Thoracic aorta (tissue), 2 donors: ENCODE measurements at regions not wholly inside any gene's neighbourhood (a gene's known extent, or its start where the extent isn't known, plus 50 kb on each side); places are given as distances from the start of the nearest gene placed in this dataset.

Experiments
- ATAC-seq: fragments of 150-250 bp; one replicate; pipeline ENCODE4 v1.8.0; 2017; ENCODE audit warnings: low read depth; ENCODE audit not compliant: insufficient number of reproducible peaks, low FRiP score
- DNase-seq: peaks from one replicate; pipeline ENCODE4 v3.0.0-alpha.2; 2020; ENCODE audit warnings: low spot score
- H3K27ac ChIP-seq, 2 donors: fragments of 200-600 bp; sonication (generic); 1 replicate in 1 of 2; 2 replicates in 1 of 2; pipeline ENCODE4 v1.5.1; 2016; ENCODE audit warnings: mild to moderate bottlenecking in 2 of 2, moderate library complexity in 2 of 2
- H3K27me3 ChIP-seq: fragments of 200-600 bp; sonication (generic); replicated peaks from 2 replicates; pipeline ENCODE4 v1.6.0; 2016; ENCODE audit warnings: mild to moderate bottlenecking; ENCODE audit not compliant: insufficient read depth
- H3K36me3 ChIP-seq: fragments of 200-600 bp; sonication (generic); one replicate; pipeline ENCODE4 v1.5.1; 2016
- H3K4me1 ChIP-seq, 2 donors: fragments of 200-600 bp; sonication (generic); 1 replicate in 1 of 2; 2 replicates in 1 of 2; pipeline versions ENCODE4 v1.5.1 to v1.6.0; 2016; ENCODE audit warnings: low read depth in 2 of 2, mild to moderate bottlenecking in 1 of 2; ENCODE audit not compliant: control insufficient read depth in 1 of 2
- H3K4me3 ChIP-seq: fragments of 200-600 bp; sonication (generic); 2 replicates; pipeline ENCODE4 v1.5.1; 2016; ENCODE audit warnings: mild to moderate bottlenecking
- H3K9me3 ChIP-seq: fragments of 200-600 bp; sonication (generic); 2 replicates; pipeline ENCODE4 v1.5.1; 2016
- CTCF ChIP-seq: fragments of 200-600 bp; sonication (generic); IDR thresholded peaks from one replicate; pipeline ENCODE4 v1.5.1; 2019; ENCODE audit warnings: antibody characterized with exemption

DNA sequence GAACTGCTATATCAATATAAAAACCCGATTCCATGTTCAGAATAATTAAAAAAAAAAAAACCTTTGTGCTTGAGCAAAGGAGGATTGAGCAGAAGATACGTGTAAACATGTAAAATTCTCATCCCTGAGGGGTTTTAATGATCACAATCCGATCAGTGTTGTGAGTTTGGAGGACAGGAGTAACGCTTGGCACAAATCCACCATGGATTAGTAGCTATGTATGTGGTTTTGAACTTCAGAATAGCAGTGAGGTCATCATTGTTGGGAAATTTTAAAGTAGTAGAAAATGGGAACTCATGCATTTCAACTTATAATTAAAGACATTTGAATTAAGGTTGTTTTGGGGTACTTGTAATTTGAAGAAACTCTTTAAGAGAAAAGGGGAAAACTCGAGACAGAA is 203.2 kb downstream of the RPS12 start:
- H3K36me3 ChIP-seq: no peaks in the 10 kb centered on the region
- no peak for TF ChIP-seq CTCF
- no peak for DNase-seq
- ATAC-seq: no peak
- H3K9me3 ChIP-seq: no peaks in the 10 kb centered on the region
- H3K4me3 ChIP-seq: no peak overlapping the region
- no peaks in the 10 kb centered on the region for H3K4me1 ChIP-seq
- no peaks in the 10 kb centered on the region for H3K27me3 ChIP-seq
- H3K27ac ChIP-seq: no peak overlapping the region

DNA sequence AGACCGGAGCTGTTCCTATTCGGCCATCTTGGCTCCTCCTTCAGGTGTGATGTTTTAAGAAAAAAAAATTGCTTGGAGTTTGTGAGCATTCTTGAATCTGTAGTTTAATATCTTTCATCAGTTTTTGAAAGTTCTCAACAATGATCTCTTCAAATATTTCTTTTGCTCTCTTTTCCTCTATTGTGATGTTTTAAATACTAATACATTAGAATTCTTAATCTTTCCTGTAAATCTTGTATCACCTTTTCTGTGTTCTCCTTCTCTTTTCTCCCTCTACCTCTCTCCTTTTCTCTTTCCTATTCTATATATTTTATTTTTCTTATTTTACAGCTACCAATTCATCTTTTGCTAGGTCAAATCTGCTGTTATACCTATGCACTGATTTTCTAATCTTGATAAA is 212.3 kb downstream of the RPS12 start:
- Histone ChIP-seq H3K27ac (no peak overlapping the region), H3K4me1 (no peaks in the 10 kb centered on the region), H3K9me3 (no peaks in the 10 kb centered on the region), H3K27me3 (no peaks in the 10 kb centered on the region), H3K4me3 (no peak overlapping the region), H3K36me3 (no peaks in the 10 kb centered on the region)
- no peak for DNase-seq
- no peak for TF ChIP-seq CTCF
- no peak for ATAC-seq

DNA sequence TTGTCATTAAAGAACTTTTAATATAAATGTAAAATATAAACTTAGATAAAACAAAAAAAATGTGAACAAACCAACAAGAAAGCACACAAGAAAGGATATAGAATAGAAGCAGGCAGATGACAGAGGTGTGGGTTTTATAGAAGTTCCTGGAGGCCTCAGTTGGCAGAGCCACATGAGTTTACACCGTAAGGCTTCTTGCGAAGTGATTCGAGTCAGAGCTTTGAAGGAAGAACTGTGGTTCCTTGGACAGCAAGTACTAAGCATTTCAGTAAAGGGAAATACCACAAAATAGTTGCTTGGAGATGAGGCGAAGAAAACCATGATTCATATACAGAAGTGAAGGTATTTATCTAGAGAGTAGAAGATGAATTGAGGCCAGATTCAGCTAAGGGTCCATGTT is 207.9 kb upstream of the EYA4 start:
- H3K36me3 ChIP-seq: no peaks in the 10 kb centered on the region
- H3K4me3 ChIP-seq: no peak overlapping the region
- DNase-seq (no peak), ATAC-seq (no peak)
- no peaks in the 10 kb centered on the region for H3K27me3 ChIP-seq
- no peak overlapping the region for H3K27ac ChIP-seq
- H3K4me1 ChIP-seq: no peaks in the 10 kb centered on the region
- H3K9me3 ChIP-seq: no peaks in the 10 kb centered on the region
- TF ChIP-seq CTCF: no peak

DNA sequence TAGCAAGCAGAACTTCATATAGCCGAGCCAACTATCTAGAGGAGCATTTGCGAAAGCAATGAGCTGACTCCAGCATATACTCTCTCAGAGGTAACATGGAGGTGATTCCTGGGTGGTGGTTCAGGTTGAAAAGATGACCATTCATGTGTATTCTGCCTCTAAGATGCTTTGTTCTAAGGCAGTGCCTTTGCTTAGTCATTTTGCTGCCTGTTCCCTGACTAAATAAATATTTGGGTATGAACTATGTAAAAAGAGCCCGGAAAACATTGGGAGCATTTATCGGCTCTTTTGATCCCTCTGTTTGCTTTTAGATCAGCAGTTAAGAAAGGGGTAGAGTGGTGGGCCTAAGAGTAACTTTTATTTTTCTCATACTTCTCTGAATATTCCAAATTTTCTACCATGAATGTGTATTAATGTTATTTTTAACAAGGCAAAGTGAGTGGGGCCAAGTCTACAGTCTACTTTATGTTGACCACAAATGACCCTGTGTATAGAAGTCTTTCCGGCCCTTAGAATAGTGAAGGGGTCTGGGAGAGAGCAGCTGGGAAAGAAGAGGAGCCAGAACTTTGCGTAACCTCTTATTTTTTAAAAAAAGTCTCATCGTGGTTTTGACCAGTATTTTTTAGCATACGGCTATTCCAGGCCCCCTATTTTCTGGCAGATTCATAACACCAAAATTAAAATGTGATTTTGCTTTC is 206.5 kb upstream of the EYA4 start:
- no peak for ATAC-seq
- H3K27ac ChIP-seq: no peak overlapping the region
- no peak for TF ChIP-seq CTCF

DNA sequence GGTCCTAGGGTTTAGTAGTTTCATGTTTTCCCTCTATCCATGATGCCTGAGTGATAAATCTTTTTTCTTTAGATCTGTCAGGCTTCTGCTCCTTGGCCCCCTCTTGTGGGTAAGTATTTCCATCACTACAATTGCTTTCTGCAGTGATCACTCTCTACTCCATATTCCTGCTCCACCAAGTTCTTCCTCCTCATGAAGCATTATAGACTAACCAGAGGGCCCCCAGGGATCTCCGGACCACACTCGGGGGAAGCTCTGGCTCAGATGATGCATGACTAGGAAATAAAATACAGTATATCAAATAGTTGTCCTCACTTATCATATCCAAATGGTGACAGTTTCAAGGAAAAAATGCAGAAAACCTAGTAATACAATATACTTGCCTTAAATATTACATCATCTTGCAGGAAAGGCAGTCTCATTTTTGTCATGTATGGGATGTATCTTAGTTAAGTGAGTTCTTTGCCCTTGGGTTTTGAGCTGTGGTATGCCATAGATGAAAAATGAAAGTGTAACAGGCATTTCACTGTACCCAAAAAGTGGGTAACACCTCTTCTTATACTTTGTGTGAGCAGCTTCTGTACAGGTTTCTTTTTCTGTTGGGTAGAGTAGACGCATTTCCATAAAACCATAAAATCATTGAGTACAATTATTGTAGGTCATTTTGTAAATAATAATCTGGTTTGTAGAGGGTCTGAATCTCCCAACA is 200.9 kb upstream of the EYA4 start:
- Histone ChIP-seq H3K4me1 (no peaks in the 10 kb centered on the region), H3K27ac (no peak overlapping the region), H3K27me3 (no peaks in the 10 kb centered on the region), H3K4me3 (no peak overlapping the region), H3K36me3 (no peaks in the 10 kb centered on the region), H3K9me3 (no peaks in the 10 kb centered on the region)
- ATAC-seq (no peak), DNase-seq (no peak)
- no peak for TF ChIP-seq CTCF

More for the DNA sequence above, 206.5 kb upstream of the EYA4 start:
- no peaks in the 10 kb centered on the region for H3K9me3 ChIP-seq
- DNase-seq: no peak
- H3K36me3 ChIP-seq: no peaks in the 10 kb centered on the region
- H3K4me3 ChIP-seq: no peak overlapping the region
- H3K4me1 ChIP-seq: no peaks in the 10 kb centered on the region
- H3K27me3 ChIP-seq: no peaks in the 10 kb centered on the region
